Upper lobe of left lung (tissue), 4 donors: ENCODE measurements at regions not wholly inside any gene's neighbourhood (a gene's known extent, or its start where the extent isn't known, plus 50 kb on each side); places are given as distances from the start of the nearest gene placed in this dataset.

Experiments used
- CTCF ChIP-seq, 6 experiments: fragments of 450-650 bp in 4 of 6; fragments of 200-600 bp in 2 of 6; sonication (generic) in 2 of 6; IDR thresholded peaks; one replicate each; pipeline ENCODE4 v1.5.1; 2016 to 2019; ENCODE audit warnings: antibody characterized with exemption in 6 of 6
- EP300 ChIP-seq, 4 donors: sonication (generic); formaldehyde crosslinking; IDR thresholded peaks; one replicate each; pipeline ENCODE4 v1.5.1; 2017; ENCODE audit warnings: antibody characterized with exemption in 4 of 4, control low read depth in 2 of 4
- POLR2A ChIP-seq, 4 donors: fragments of 450-650 bp; IDR thresholded peaks; one replicate each; pipeline ENCODE4 v1.5.1; 2016 to 2017; ENCODE audit warnings: antibody characterized with exemption in 4 of 4, mild to moderate bottlenecking in 2 of 4
- POLR2AphosphoS5 ChIP-seq, 2 donors: sonication (generic); formaldehyde crosslinking; IDR thresholded peaks; one replicate each; pipeline ENCODE4 v1.5.1; 2017; ENCODE audit warnings: antibody characterized with exemption in 2 of 2

- no peak for TF ChIP-seq CTCF (IDR thresholded peaks at IDR 0.05)
- TF ChIP-seq EP300 (IDR thresholded peaks at IDR 0.05): no peak
- no peak for TF ChIP-seq POLR2AphosphoS5 (IDR thresholded peaks at IDR 0.05)
- TF ChIP-seq POLR2A (IDR thresholded peaks at IDR 0.05): no peak
Measured at GRCh38 chr6:158249340-158249836, 62.9 kb upstream of the TULP4 start.
